ENCODE measurements at regions not wholly inside any gene's neighbourhood (a gene's known extent, or its start where the extent isn't known, plus 50 kb on each side); places are given as distances from the start of the nearest gene placed in this dataset.
"Not testable (repeated sequence)": the region's sequence is repeated elsewhere in the genome, so short reads cannot be mapped to it uniquely, and the experiment has no call there.

GRCh38 chr10:53335803-53336422, 563.3 kb upstream of the MBL2 start:
- H3K36me3 Mint-ChIP-seq (ENCODE audit: low read depth); H3K27ac Mint-ChIP-seq; H3K4me3 Mint-ChIP-seq; H3K4me1 Mint-ChIP-seq (ENCODE audit: low read depth); intact Hi-C loops (cut with micrococcal nuclease); DNase-seq (ENCODE audit: low spot score); H3K27me3 Mint-ChIP-seq (ENCODE audit: insufficient read depth): not testable (repeated sequence)
- peaks cover 15% of the 10 kb centered on the region for H3K9me3 Mint-ChIP-seq

DNA sequence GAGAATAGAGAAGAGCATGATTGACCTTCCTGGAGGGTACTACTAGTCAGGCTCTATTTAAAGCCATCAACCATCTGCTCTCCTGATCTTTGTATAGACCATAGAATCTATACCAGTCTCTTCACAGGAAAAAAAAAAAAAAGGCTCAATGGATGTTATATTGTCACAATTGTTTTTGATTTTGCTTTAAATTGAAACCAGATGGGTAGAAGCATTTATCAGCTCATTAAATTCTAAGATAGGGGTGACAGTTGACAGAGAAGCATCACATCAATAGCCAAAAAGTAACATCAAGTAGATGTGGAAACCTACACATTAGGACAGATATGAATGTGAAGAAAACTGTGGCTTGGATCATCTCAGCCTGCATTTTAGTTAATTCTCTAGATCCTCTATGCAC, 558.9 kb upstream of the MBL2 start:
- no peaks in the 10 kb centered on the region for H3K36me3 Mint-ChIP-seq (ENCODE audit: low read depth)
- H3K9me3 Mint-ChIP-seq, result peaks cover 5% of the 10 kb centered on the region
- intact Hi-C loops (cut with micrococcal nuclease), result no loop called here
- H3K4me3 Mint-ChIP-seq, result no peak overlapping the region
- H3K4me1 Mint-ChIP-seq (ENCODE audit: low read depth), result no peaks in the 10 kb centered on the region
- no peaks in the 10 kb centered on the region for H3K27me3 Mint-ChIP-seq (ENCODE audit: insufficient read depth)
- no peak for DNase-seq (ENCODE audit: low spot score)
- no peak overlapping the region for H3K27ac Mint-ChIP-seq

DNA sequence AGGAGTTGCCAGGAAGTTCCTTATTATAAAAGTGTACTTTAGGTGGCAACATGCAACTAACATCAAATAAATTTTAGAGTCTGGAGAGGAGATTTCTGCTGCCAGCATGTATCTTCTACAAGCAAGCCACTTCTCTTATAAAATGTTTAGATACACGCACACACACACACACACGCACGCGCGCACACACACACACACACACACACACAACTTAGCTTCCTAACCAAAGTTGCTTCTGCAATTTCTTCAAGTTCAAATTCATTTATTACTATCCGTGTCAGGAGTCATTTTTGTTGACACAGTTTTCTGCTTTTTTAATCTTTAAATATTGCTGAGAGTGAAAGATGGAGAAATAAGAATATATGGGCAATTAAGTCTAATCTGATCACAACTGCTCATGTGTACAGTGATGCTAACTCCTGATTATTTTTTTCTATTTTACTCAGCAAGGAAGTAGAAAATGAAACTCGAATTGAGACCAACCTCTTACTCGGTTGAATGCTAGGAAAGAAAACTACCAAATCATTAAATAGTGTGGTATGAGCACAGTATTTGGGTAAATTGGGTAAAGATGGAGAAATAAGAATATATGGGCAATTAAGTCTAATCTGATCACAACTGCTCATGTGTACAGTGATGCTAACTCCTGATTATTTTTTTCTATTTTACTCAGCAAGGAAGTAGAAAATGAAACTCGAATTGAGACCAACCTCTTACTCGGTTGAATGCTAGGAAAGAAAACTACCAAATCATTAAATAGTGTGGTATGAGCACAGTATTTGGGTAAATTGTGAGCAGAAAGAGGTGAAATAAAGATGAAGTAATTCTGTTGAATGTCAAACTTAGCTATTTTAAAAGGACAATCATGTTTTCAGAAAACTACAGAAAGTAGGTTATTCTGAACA, 554.1 kb upstream of the MBL2 start:
- intact Hi-C loops (cut with micrococcal nuclease); H3K36me3 Mint-ChIP-seq (ENCODE audit: low read depth); H3K9me3 Mint-ChIP-seq; H3K27me3 Mint-ChIP-seq (ENCODE audit: insufficient read depth); H3K4me1 Mint-ChIP-seq (ENCODE audit: low read depth); H3K27ac Mint-ChIP-seq; H3K4me3 Mint-ChIP-seq; DNase-seq (ENCODE audit: low spot score): not testable (repeated sequence)

DNA sequence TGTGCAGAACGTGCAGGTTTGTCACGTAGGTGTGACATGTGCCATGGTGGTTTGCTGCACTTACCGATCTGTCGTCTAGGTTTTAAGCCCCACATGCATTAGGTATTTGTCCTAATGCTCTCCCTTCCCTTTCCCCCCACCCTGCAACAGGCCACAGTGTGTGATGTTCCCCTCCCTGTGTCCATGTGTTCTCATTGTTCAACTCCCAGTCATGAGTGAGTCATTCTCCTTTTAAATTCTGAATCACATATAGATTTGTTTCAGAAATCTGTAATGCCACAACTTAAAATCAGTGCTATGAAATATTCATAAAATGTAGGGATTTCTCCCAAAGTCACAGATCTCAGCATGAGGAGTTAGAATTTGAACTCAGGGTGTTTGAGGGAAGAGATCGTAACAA, 552.5 kb upstream of the MBL2 start:
- intact Hi-C loops (cut with micrococcal nuclease), result no loop called here
- no peaks in the 10 kb centered on the region for H3K36me3 Mint-ChIP-seq (ENCODE audit: low read depth)
- no peaks in the 10 kb centered on the region for H3K4me1 Mint-ChIP-seq (ENCODE audit: low read depth)
- no peak for DNase-seq (ENCODE audit: low spot score)
- no peak overlapping the region for H3K27ac Mint-ChIP-seq
- H3K9me3 Mint-ChIP-seq, result no peaks in the 10 kb centered on the region
- no peaks in the 10 kb centered on the region for H3K27me3 Mint-ChIP-seq (ENCODE audit: insufficient read depth)
- no peak overlapping the region for H3K4me3 Mint-ChIP-seq

DNA sequence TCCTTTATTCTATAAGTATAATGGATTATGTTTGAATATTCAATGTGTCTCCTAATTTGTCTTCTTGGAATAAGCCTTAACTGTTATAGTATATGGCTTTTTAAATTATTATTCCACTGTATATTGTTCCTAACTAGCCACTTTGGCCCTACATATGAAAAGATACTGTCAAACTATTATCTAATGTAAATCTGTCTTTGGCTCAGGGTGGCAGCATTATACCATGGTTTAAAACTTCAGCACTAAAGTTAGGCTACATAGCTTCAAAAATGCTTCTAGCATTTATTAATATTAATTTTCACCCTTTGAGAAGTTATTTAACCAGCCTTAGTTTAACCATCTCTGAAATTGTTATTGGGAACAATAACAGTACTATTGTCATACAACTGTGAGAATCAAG, 543.1 kb upstream of the MBL2 start:
- H3K9me3 Mint-ChIP-seq, result no peaks in the 10 kb centered on the region
- H3K4me3 Mint-ChIP-seq, result no peak overlapping the region
- H3K36me3 Mint-ChIP-seq (ENCODE audit: low read depth), result no peaks in the 10 kb centered on the region
- DNase-seq (ENCODE audit: low spot score), result no peak
- H3K27ac Mint-ChIP-seq, result no peak overlapping the region
- H3K4me1 Mint-ChIP-seq (ENCODE audit: low read depth), result no peaks in the 10 kb centered on the region
- H3K27me3 Mint-ChIP-seq (ENCODE audit: insufficient read depth), result no peaks in the 10 kb centered on the region
- intact Hi-C loops (cut with micrococcal nuclease), result no loop called here

- intact Hi-C loops (cut with micrococcal nuclease), result no loop called here
- no peaks in the 10 kb centered on the region for H3K4me1 Mint-ChIP-seq (ENCODE audit: low read depth)
- no peaks in the 10 kb centered on the region for H3K27me3 Mint-ChIP-seq (ENCODE audit: insufficient read depth)
Observed at GRCh38 chr10:53314876-53315275, 542.3 kb upstream of the MBL2 start.

DNA sequence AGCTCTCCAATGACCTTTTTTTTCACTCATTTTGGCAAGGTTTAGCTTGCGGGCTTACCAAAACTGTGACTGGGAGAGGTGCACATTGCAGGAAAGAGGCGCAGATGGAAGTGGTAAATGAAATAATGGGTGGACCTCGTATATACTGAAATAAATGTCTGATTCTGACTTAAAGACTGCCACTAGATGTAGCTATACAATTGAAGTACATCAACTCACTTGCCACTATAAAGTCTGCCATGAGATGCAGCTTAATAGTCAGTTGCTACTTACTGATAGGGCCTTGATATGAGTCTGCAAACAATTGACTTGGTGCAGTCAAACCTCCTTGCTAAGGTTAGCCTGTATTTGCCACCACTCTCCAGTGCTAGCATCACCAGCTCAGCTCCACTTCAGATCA, 525.9 kb upstream of the MBL2 start:
- H3K4me3 Mint-ChIP-seq, result no peak overlapping the region
- no peak overlapping the region for H3K27ac Mint-ChIP-seq
- H3K9me3 Mint-ChIP-seq, result no peaks in the 10 kb centered on the region
- no peaks in the 10 kb centered on the region for H3K27me3 Mint-ChIP-seq (ENCODE audit: insufficient read depth)
- intact Hi-C loops (cut with micrococcal nuclease), result no loop called here
- DNase-seq (ENCODE audit: low spot score), result no peak
- no peaks in the 10 kb centered on the region for H3K36me3 Mint-ChIP-seq (ENCODE audit: low read depth)
- no peaks in the 10 kb centered on the region for H3K4me1 Mint-ChIP-seq (ENCODE audit: low read depth)

More at GRCh38 chr10:53314876-53315275, 542.3 kb upstream of the MBL2 start:
- no peak overlapping the region for H3K4me3 Mint-ChIP-seq
- no peaks in the 10 kb centered on the region for H3K9me3 Mint-ChIP-seq
- DNase-seq (ENCODE audit: low spot score), result no peak
- H3K27ac Mint-ChIP-seq, result no peak overlapping the region
- H3K36me3 Mint-ChIP-seq (ENCODE audit: low read depth), result no peaks in the 10 kb centered on the region

DNA sequence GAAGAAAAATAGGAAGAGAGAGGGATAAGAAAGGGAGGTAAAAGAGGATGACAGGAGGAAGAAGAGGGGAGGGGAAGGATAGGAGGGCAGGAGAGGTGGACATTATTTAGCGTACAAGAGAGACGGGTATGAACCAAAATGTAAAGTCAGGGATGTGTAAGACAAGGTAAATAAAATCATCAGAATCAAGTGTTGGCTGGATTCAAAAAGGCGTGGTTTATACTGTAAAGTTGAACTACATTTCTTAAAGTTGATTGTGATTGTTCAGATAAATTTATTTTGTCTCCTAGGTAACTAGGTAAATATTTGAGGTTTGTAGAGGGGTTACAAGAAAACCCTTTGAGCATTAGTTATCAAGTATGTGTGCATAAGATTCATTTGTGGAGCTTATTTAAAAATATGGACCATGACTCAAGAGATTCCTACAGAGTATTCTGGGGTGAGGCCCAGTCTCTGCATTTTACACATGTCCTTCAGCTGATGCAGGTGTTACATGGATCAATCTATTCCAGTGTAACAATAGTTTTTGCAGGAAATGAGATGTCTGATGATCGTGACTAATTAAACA, 512.1 kb upstream of the MBL2 start:
- H3K36me3 Mint-ChIP-seq (ENCODE audit: low read depth), result no peaks in the 10 kb centered on the region
- H3K27ac Mint-ChIP-seq, result no peak overlapping the region
- intact Hi-C loops (cut with micrococcal nuclease), result no loop called here
- H3K9me3 Mint-ChIP-seq, result no peaks in the 10 kb centered on the region
- H3K27me3 Mint-ChIP-seq (ENCODE audit: insufficient read depth), result no peaks in the 10 kb centered on the region
- H3K4me1 Mint-ChIP-seq (ENCODE audit: low read depth), result no peaks in the 10 kb centered on the region
- H3K4me3 Mint-ChIP-seq, result no peak overlapping the region
- no peak for DNase-seq (ENCODE audit: low spot score)

GRCh38 chr10:53276797-53277196, 504.2 kb upstream of the MBL2 start:
- H3K9me3 Mint-ChIP-seq, result peaks cover 16% of the 10 kb centered on the region
- no peak overlapping the region for H3K27ac Mint-ChIP-seq
- H3K4me1 Mint-ChIP-seq (ENCODE audit: low read depth), result no peaks in the 10 kb centered on the region
- intact Hi-C loops (cut with micrococcal nuclease), result no loop called here
- DNase-seq (ENCODE audit: low spot score), result no peak
- no peaks in the 10 kb centered on the region for H3K27me3 Mint-ChIP-seq (ENCODE audit: insufficient read depth)
- H3K36me3 Mint-ChIP-seq (ENCODE audit: low read depth), result no peaks in the 10 kb centered on the region
- no peak overlapping the region for H3K4me3 Mint-ChIP-seq

DNA sequence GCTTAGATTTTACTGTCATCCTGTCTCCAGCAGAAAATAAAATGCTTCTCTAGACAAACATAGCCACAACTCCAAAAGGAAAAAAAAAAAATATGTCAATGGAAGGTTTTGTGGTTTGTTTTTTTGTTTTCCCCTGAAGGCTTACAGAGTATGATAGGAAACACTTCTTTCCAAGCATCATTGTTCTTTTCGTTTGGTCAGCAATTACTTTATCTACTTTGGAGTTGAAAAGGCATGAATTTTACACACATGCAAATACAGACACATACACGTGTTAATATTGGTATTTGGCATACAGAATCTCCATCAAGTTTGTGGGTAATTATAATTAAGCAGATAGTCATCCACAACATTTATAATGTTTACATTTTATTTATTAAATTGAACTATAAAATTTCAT, 496.9 kb upstream of the MBL2 start:
- DNase-seq (ENCODE audit: low spot score), result no peak
- intact Hi-C loops (cut with micrococcal nuclease), result no loop called here
- Mint-ChIP-seq H3K4me3 (no peak overlapping the region), H3K36me3 (ENCODE audit: low read depth) (no peaks in the 10 kb centered on the region), H3K9me3 (peaks cover 15% of the 10 kb centered on the region), H3K4me1 (ENCODE audit: low read depth) (no peaks in the 10 kb centered on the region), H3K27ac (no peak overlapping the region), H3K27me3 (ENCODE audit: insufficient read depth) (no peaks in the 10 kb centered on the region)

GRCh38 chr10:53260213-53260612, 487.6 kb upstream of the MBL2 start:
- DNase-seq (ENCODE audit: low spot score), result no peak
- no peaks in the 10 kb centered on the region for H3K9me3 Mint-ChIP-seq
- intact Hi-C loops (cut with micrococcal nuclease), result no loop called here

DNA sequence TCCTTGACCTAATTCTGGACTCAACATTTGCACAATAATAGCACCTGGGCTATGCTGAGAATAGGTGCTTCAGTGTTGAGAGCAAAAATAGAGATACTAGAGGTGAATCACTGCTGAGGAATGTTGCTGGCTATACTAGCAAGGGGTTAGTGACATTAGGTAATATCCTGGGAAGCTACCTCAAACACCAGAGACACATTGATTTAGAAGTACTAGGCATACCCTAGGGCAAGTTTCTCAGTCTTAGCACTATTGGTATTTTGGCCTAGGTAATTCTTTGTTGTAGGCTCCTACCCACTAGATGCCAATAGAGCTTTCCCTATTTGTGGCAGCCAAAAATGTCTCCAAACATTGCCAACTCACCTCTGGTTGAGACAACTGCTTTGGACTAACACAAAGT, 484.0 kb upstream of the MBL2 start:
- Mint-ChIP-seq H3K27ac (no peak overlapping the region), H3K4me1 (ENCODE audit: low read depth) (no peaks in the 10 kb centered on the region), H3K9me3 (peaks cover 4% of the 10 kb centered on the region), H3K36me3 (ENCODE audit: low read depth) (no peaks in the 10 kb centered on the region), H3K4me3 (no peak overlapping the region), H3K27me3 (ENCODE audit: insufficient read depth) (no peaks in the 10 kb centered on the region)
- no peak for DNase-seq (ENCODE audit: low spot score)
- intact Hi-C loops (cut with micrococcal nuclease), result no loop called here

More at GRCh38 chr10:53260213-53260612, 487.6 kb upstream of the MBL2 start:
- Mint-ChIP-seq H3K4me3 (no peak overlapping the region), H3K27ac (no peak overlapping the region), H3K27me3 (ENCODE audit: insufficient read depth) (no peaks in the 10 kb centered on the region), H3K4me1 (ENCODE audit: low read depth) (no peaks in the 10 kb centered on the region), H3K36me3 (ENCODE audit: low read depth) (no peaks in the 10 kb centered on the region)

DNA sequence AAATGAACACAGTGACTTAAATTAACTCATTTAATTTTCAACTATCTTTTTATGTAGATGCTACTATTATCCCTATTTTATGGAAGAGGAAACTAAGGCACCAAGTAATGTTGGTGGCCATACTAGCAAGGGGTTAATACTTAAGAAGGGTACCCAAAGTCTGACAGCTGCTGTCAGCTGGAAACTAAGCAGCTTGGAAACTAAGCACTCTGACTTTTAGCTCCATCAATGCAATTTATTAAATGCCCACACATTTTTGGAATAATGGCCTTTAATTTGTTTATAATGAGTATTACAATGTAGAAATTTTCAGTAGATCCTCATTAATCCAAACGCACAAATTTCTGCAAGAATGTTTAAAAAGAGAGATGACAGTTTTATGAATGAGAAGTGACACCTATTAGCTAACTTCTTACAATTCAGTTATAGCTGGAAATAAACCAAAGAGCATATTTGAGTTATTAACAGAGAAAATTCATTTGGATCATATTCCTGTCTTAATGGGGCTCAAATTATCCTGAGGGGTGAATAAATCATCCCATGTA, 483.1 kb upstream of the MBL2 start:
- Mint-ChIP-seq H3K9me3 (peaks cover 4% of the 10 kb centered on the region), H3K4me1 (ENCODE audit: low read depth) (no peaks in the 10 kb centered on the region), H3K27me3 (ENCODE audit: insufficient read depth) (no peaks in the 10 kb centered on the region), H3K36me3 (ENCODE audit: low read depth) (no peaks in the 10 kb centered on the region), H3K27ac (no peak overlapping the region), H3K4me3 (no peak overlapping the region)
- DNase-seq (ENCODE audit: low spot score), result no peak
- intact Hi-C loops (cut with micrococcal nuclease), result no loop called here
